ENCODE measurements at regions not wholly inside any gene's neighbourhood (a gene's known extent, or its start where the extent isn't known, plus 50 kb on each side); places are given as distances from the start of the nearest gene placed in this dataset.

DNA sequence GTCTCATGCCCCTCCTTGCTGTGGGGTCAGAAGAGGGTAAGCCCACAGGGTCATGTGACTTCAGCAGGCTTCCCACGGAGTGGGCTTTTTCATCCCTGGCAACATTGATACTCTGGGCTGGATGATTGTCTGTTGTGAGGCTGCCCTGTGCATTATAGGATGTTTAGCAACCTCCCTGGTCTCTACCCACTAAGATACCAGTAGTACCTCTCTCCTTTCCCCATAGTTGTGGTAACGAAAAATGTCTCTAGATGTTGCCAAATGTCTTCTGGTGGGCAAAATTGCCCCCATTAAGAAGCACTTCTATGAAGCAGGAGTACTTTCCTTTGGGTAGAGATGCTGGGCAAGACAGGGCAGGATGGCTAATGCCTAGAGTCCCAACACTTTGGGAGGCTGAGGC, 232.5 kb upstream of the ZNF217 start:
- no peak for ATAC-seq
- H3K4me1 ChIP-seq, result peaks cover 43% of the 10 kb centered on the region
- no peak for TF ChIP-seq POLR2A (IDR thresholded peaks at IDR 0.05)
- DNase-seq, result no peak
- no peaks in the 10 kb centered on the region for H3K27me3 ChIP-seq
- H3K27ac ChIP-seq, result no peak overlapping the region
- intact Hi-C loops (cut with DNase I), result no loop called here
- 89 to 96% methylated on average over 2 of the region's 2 CpGs for WGBS, 2 donors
- H3K4me3 ChIP-seq, result no peak overlapping the region
- no peaks in the 10 kb centered on the region for H3K9me3 ChIP-seq
- no peaks in the 10 kb centered on the region for H3K36me3 ChIP-seq (replicated peaks in 1 of 2; ENCODE audit: insufficient read depth in 1 of 2, low read depth in 2 of 2)

DNA sequence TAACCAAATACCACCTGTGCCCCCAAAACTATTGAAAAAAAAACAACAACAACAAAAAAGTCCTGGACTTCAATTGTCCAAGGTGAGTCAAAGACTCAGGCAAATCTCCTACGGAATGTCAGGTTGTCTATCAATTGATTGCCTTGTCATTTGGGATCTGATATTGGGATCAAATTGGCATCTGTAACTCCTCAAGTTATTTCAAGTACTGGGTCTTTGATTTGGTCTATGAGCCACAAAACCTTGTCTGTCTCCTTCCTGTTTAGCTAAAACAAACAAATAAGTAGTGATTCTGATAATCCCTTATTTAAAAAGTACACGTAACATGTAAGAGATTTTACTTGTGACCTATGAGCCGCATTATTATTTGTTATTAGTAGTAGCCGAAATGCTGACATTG, 231.6 kb upstream of the ZNF217 start:
- intact Hi-C loops (cut with DNase I), result no loop called here
- no peaks in the 10 kb centered on the region for H3K36me3 ChIP-seq (replicated peaks in 1 of 2; ENCODE audit: insufficient read depth in 1 of 2, low read depth in 2 of 2)
- H3K27me3 ChIP-seq, result no peaks in the 10 kb centered on the region
- H3K9me3 ChIP-seq, result no peaks in the 10 kb centered on the region
- no peak for ATAC-seq
- H3K4me1 ChIP-seq, result peaks cover 44% of the 10 kb centered on the region
- no peak overlapping the region for H3K4me3 ChIP-seq
- WGBS, 2 donors, result 47 to 51% methylated on average over 4 of the region's 4 CpGs
- TF ChIP-seq POLR2A (IDR thresholded peaks at IDR 0.05), result no peak
- TF ChIP-seq, protein P1, sequence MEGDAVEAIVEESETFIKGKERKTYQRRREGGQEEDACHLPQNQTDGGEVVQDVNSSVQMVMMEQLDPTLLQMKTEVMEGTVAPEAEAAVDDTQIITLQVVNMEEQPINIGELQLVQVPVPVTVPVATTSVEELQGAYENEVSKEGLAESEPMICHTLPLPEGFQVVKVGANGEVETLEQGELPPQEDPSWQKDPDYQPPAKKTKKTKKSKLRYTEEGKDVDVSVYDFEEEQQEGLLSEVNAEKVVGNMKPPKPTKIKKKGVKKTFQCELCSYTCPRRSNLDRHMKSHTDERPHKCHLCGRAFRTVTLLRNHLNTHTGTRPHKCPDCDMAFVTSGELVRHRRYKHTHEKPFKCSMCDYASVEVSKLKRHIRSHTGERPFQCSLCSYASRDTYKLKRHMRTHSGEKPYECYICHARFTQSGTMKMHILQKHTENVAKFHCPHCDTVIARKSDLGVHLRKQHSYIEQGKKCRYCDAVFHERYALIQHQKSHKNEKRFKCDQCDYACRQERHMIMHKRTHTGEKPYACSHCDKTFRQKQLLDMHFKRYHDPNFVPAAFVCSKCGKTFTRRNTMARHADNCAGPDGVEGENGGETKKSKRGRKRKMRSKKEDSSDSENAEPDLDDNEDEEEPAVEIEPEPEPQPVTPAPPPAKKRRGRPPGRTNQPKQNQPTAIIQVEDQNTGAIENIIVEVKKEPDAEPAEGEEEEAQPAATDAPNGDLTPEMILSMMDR (IDR thresholded peaks at IDR 0.05), result no peak
- H3K27ac ChIP-seq, result no peak overlapping the region
- no peak for DNase-seq

DNA sequence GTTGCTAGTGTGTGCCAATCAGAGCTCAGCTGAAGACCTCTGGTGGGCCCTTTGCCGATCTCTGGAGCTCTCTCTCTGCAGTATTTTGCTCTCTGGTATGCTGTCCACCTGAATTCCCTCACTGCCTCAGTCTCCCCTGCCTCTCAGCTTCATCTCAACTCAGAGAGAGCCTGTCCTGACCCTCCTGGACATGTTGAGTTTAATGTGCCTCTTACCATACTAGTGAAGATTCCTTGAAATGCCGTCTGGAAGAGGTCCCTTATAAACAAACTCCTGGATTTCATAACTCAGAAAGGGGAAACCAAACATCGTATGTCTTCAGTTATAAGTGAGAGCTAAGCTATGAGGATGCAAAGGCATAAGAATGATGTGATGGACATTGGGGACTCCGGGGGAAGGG, 231.1 kb upstream of the ZNF217 start:
- H3K9me3 ChIP-seq, result no peaks in the 10 kb centered on the region
- H3K4me1 ChIP-seq, result peaks cover 44% of the 10 kb centered on the region
- TF ChIP-seq POLR2A (IDR thresholded peaks at IDR 0.05), result no peak
- TF ChIP-seq, protein P1 (IDR thresholded peaks at IDR 0.05), result no peak
- ATAC-seq, result no peak
- H3K4me3 ChIP-seq, result no peak overlapping the region
- WGBS, 2 donors, result 86 to 92% methylated on average over 4 of the region's 4 CpGs
- intact Hi-C loops (cut with DNase I), result no loop called here
- H3K27me3 ChIP-seq, result no peaks in the 10 kb centered on the region
- H3K36me3 ChIP-seq (replicated peaks in 1 of 2; ENCODE audit: insufficient read depth in 1 of 2, low read depth in 2 of 2), result no peaks in the 10 kb centered on the region
- no peak overlapping the region for H3K27ac ChIP-seq
- DNase-seq, result no peak

DNA sequence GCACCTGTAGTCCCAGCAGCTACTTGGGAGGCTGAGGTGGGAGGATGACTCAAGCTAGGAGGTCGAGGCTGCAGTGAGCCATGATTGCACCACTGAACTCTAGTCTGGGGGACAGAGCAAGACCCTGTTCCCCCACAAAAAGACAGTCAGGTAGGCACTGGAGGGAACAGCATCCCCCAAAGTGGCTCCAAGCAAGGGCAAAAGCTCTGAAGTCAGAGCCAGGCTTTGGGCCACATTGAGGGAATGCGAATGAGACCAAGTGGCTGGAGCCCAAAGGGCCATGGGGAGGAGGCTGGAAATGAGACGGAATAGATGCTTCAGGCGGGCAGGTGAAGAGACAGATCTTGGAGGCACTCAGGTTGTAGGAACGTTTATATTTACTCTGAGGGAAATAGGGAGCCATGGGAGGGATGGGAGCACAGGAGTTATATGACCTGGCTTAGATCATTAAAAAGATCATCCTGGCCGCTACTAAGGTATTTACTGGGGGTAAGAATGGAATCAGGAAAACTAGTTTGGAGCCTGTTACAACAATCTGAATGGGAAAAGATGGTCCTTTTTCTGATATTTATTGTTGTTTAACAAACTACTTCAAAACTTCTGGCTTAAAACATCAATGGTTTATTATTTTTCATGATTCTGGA, 229.6 kb upstream of the ZNF217 start:
- Histone ChIP-seq H3K36me3 (replicated peaks in 1 of 2; ENCODE audit: insufficient read depth in 1 of 2, low read depth in 2 of 2) (no peaks in the 10 kb centered on the region), H3K4me1 (peaks cover 36% of the 10 kb centered on the region), H3K4me3 (no peak overlapping the region), H3K9me3 (no peaks in the 10 kb centered on the region), H3K27me3 (no peaks in the 10 kb centered on the region), H3K27ac (no peak overlapping the region)
- WGBS, 2 donors, result 77 to 83% methylated on average over 6 of the region's 6 CpGs
- ATAC-seq, result no peak
- TF ChIP-seq, protein P1 (IDR thresholded peaks at IDR 0.05), result no peak
- TF ChIP-seq POLR2A (IDR thresholded peaks at IDR 0.05), result no peak
- intact Hi-C loops (cut with DNase I), result no loop called here
- DNase-seq, result no peak

DNA sequence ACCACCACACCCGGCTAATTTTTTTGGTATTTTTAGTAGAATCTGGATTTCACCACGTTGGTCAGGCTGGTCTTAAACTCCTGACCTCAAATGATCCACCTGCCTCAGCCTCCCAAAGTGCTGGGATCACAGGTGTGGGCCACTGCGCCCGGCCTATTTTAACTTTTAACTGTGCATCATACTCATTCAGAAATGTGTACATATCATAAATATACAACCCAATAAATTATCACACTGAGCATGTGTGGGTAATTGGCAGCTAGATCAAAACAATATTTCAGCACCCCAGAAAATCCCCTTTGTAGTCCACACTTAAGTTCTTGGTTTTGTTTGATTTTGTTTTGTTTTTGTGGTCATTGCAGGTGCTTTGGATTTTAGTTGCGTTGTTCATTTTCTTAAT, 228.9 kb upstream of the ZNF217 start:
- Histone ChIP-seq H3K4me3 (no peak overlapping the region), H3K36me3 (replicated peaks in 1 of 2; ENCODE audit: insufficient read depth in 1 of 2, low read depth in 2 of 2) (no peaks in the 10 kb centered on the region), H3K4me1 (peaks cover 29% of the 10 kb centered on the region), H3K27me3 (no peaks in the 10 kb centered on the region), H3K9me3 (no peaks in the 10 kb centered on the region), H3K27ac (no peak overlapping the region)
- no peak for TF ChIP-seq POLR2A (IDR thresholded peaks at IDR 0.05)
- TF ChIP-seq, protein P1 (IDR thresholded peaks at IDR 0.05), result no peak
- DNase-seq, result no peak
- intact Hi-C loops (cut with DNase I), result no loop called here
- ATAC-seq, result no peak
- WGBS, 2 donors, result 92 to 93% methylated on average over 5 of the region's 5 CpGs

All from body of pancreas (tissue), 4 donors.